Keratinocyte (primary cell): ENCODE measurements at regions not wholly inside any gene's neighbourhood (a gene's known extent, or its start where the extent isn't known, plus 50 kb on each side); places are given as distances from the start of the nearest gene placed in this dataset.

ENCODE experiments used
- DNase-seq: peaks from one replicate; pipeline ENCODE4 v3.0.0-alpha.2; 2011; ENCODE audit warnings: low read depth, missing footprints, low spot score
- FAIRE-seq: peaks from 2 replicates; lab custom pipeline; 2011; peaks lifted over from hg19 to GRCh38; lab: Jason Lieb, UNC
- H2AFZ ChIP-seq: 2 replicates; pipeline ENCODE4 v1.6.0; 2012; ENCODE audit warnings: low read length, control low read depth, inconsistent platforms; ENCODE audit not compliant: control insufficient read depth
- H3K27ac ChIP-seq: 2 replicates; pipeline ENCODE4 v1.5.1; 2011; ENCODE audit warnings: low read length; ENCODE audit not compliant: control insufficient read depth, insufficient read depth
- H3K27me3 ChIP-seq: 3 replicates; pipeline ENCODE4 v1.6.0; 2011; ENCODE audit warnings: low read length; ENCODE audit not compliant: control insufficient read depth, insufficient read depth; ENCODE audit errors: extremely low read depth
- H3K36me3 ChIP-seq, 2 experiments: 2 replicates in 1 of 2; 3 replicates in 1 of 2; pipeline ENCODE4 v1.5.1; 2011; ENCODE audit warnings: low read length in 2 of 2, mild to moderate bottlenecking in 1 of 2; ENCODE audit not compliant: control insufficient read depth in 2 of 2, insufficient read depth in 2 of 2; ENCODE audit errors: extremely low read depth in 1 of 2
- H3K4me1 ChIP-seq: 3 replicates; pipeline ENCODE4 v1.5.1; 2011; ENCODE audit warnings: low read length; ENCODE audit not compliant: control insufficient read depth, insufficient read depth; ENCODE audit errors: extremely low read depth
- H3K4me2 ChIP-seq: 3 replicates; pipeline ENCODE4 v1.6.0; 2011; ENCODE audit warnings: low read depth, low read length; ENCODE audit not compliant: control insufficient read depth, insufficient read depth; ENCODE audit errors: extremely low read depth
- H3K4me3 ChIP-seq, 3 experiments: fragments of 200-600 bp in 1 of 3; sonication (generic) in 1 of 3; 2 replicates in 2 of 3; 3 replicates in 1 of 3; pipeline ENCODE4 v1.5.1; 2011 to 2016; ENCODE audit warnings: low read length in 3 of 3, mild to moderate bottlenecking in 3 of 3, control low read depth in 2 of 3, inconsistent platforms in 1 of 3, low read depth in 1 of 3, mixed read lengths in 1 of 3, mixed run types in 1 of 3, moderate library complexity in 1 of 3; ENCODE audit not compliant: control insufficient read depth in 2 of 3, insufficient read depth in 2 of 3; ENCODE audit errors: extremely low read depth in 1 of 3
- H3K79me2 ChIP-seq: 2 replicates; pipeline ENCODE4 v1.6.0; 2012; ENCODE audit warnings: low read length; ENCODE audit not compliant: control insufficient read depth, insufficient read depth
- H3K9ac ChIP-seq: 3 replicates; pipeline ENCODE4 v1.6.0; 2011; ENCODE audit warnings: low read length; ENCODE audit not compliant: control insufficient read depth, insufficient read depth; ENCODE audit errors: extremely low read depth
- H3K9me1 ChIP-seq: 3 replicates; pipeline ENCODE4 v1.6.0; 2011; ENCODE audit warnings: low read length; ENCODE audit not compliant: control insufficient read depth, insufficient read depth; ENCODE audit errors: extremely low read depth
- H3K9me3 ChIP-seq: 2 replicates; pipeline ENCODE4 v1.5.1; 2012; ENCODE audit warnings: low read depth, low read length; ENCODE audit not compliant: control insufficient read depth
- H4K20me1 ChIP-seq: 3 replicates; pipeline ENCODE4 v1.6.0; 2011; ENCODE audit warnings: low read length; ENCODE audit not compliant: control insufficient read depth, insufficient read depth; ENCODE audit errors: extremely low read depth
- EZH2 ChIP-seq: IDR thresholded peaks from one replicate; pipeline ENCODE4 v1.6.1; 2012; ENCODE audit warnings: inconsistent platforms, mild to moderate bottlenecking, low read length, moderate library complexity
- dilution Hi-C: fragments of 300-500 bp; cut with MboI; formaldehyde crosslinking; loops from one replicate; pipeline ENCODE4 v1.7.0; 2020; ENCODE audit warnings: low sequenced_read_pairs; ENCODE audit not compliant: extremely low pct_ligation_motif_present
- TF ChIP-seq, protein P1 (sequence below), 3 experiments: IDR thresholded peaks in 1 of 3; conservative IDR thresholded peaks in 1 of 3; optimal IDR thresholded peaks in 1 of 3; 2 replicates in 2 of 3; 3 replicates in 1 of 3; pipeline versions ENCODE3 to v1.5.1; 2011; ENCODE audit warnings: low read length in 3 of 3, mild to moderate bottlenecking in 3 of 3, moderate library complexity in 2 of 3, control low read depth in 1 of 3, inconsistent platforms in 1 of 3; ENCODE audit not compliant: insufficient read depth in 2 of 3; ENCODE audit errors: extremely low read depth in 1 of 3

DNA sequence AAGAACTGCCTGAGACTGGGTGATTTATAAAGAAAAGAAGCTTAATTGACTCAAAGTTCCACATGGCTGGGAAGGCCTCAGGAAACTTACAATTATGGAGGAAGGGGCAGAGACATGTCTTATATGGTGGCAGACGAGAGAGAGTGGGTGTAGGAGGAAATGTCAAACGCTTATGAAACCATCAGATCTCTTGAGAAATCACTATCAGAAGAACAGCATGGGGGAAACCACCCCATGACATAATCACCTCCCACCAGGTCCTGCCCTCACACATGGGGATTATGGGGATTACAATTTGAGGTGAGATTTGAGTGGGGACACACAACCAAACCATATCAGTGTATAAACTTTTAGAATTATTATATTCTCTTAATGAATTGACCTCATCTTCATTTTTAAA, 335.9 kb upstream of the DPYD start:
- no peak overlapping the region for H2AFZ ChIP-seq
- dilution Hi-C loops: no loop called here
- H4K20me1 ChIP-seq: no peaks in the 10 kb centered on the region
- H3K79me2 ChIP-seq: no peaks in the 10 kb centered on the region
- no peaks in the 10 kb centered on the region for H3K4me1 ChIP-seq
- no peak for TF ChIP-seq EZH2
- H3K27ac ChIP-seq: no peak overlapping the region
- no peak overlapping the region for H3K4me2 ChIP-seq
- no peak overlapping the region for H3K9ac ChIP-seq
- H3K36me3 ChIP-seq: no peaks in the 10 kb centered on the region
- H3K4me3 ChIP-seq: no peak overlapping the region
- no peaks in the 10 kb centered on the region for H3K9me1 ChIP-seq
- FAIRE-seq (no peak), DNase-seq (no peak)
- no peaks in the 10 kb centered on the region for H3K27me3 ChIP-seq
- H3K9me3 ChIP-seq: no peaks in the 10 kb centered on the region

DNA sequence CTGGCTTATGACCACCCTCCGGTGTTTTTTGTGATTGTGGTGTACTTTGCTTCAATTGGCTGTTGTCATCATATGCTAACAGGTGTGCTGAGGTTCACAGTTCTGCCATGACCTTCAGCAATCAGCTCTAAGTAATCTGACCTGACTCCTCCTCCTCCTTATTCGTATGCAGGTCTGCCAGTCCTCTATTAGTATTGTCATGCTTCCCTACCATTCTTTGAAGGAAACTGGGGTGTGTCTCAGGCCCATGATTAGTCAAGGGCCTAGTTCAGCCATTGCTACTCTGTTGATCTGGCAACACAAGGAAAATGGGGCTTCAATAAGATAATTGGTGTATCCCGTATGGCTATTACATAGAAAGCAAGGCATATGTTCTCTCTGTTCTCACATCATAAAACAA, 332.3 kb upstream of the DPYD start:
- Histone ChIP-seq H3K9me1 (no peaks in the 10 kb centered on the region), H3K36me3 (no peaks in the 10 kb centered on the region), H3K4me1 (no peaks in the 10 kb centered on the region), H3K79me2 (no peaks in the 10 kb centered on the region), H3K4me3 (no peak overlapping the region), H3K9ac (no peak overlapping the region), H2AFZ (no peak overlapping the region), H3K27me3 (no peaks in the 10 kb centered on the region), H3K9me3 (no peaks in the 10 kb centered on the region), H4K20me1 (no peaks in the 10 kb centered on the region), H3K27ac (no peak overlapping the region), H3K4me2 (no peak overlapping the region)
- DNase-seq (no peak), FAIRE-seq (no peak)
- dilution Hi-C loops: no loop called here
- TF ChIP-seq, protein P1, sequence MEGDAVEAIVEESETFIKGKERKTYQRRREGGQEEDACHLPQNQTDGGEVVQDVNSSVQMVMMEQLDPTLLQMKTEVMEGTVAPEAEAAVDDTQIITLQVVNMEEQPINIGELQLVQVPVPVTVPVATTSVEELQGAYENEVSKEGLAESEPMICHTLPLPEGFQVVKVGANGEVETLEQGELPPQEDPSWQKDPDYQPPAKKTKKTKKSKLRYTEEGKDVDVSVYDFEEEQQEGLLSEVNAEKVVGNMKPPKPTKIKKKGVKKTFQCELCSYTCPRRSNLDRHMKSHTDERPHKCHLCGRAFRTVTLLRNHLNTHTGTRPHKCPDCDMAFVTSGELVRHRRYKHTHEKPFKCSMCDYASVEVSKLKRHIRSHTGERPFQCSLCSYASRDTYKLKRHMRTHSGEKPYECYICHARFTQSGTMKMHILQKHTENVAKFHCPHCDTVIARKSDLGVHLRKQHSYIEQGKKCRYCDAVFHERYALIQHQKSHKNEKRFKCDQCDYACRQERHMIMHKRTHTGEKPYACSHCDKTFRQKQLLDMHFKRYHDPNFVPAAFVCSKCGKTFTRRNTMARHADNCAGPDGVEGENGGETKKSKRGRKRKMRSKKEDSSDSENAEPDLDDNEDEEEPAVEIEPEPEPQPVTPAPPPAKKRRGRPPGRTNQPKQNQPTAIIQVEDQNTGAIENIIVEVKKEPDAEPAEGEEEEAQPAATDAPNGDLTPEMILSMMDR (optimal IDR thresholded peaks at IDR 0.05 in 1 of 3, IDR thresholded peaks at IDR 0.05 in 1 of 3, conservative IDR thresholded peaks at IDR 0.05 in 1 of 3; ENCODE audit: extremely low read depth in 1 of 3, insufficient read depth in 2 of 3, low read length in 3 of 3): no peak
- no peak for TF ChIP-seq EZH2

DNA sequence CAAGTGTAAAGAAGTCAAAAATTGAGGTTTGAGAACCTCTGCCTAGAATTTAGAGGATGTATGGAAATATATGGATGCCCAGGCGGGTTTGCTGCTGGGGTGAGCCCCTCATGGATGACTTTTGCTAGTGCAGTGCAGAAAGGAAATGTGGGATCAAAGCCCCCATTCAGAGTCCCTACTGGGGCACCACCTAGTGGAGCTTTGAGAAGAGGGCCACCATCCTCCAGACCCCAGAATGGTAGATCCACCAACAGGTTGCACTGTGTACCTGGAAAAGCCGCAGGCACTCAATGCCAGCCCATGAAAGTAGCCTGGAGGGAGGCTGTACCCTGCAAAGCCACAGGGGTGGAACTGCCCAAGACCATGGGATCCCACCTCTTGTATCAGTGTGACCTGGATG, 330.7 kb upstream of the DPYD start:
- dilution Hi-C loops: no loop called here

More for the DNA sequence above, 330.7 kb upstream of the DPYD start:
- no peak for DNase-seq
- Histone ChIP-seq H3K4me1 (no peaks in the 10 kb centered on the region), H3K27ac (no peak overlapping the region), H3K79me2 (no peaks in the 10 kb centered on the region), H3K27me3 (no peaks in the 10 kb centered on the region), H3K9ac (no peak overlapping the region), H3K9me3 (no peaks in the 10 kb centered on the region), H3K4me2 (no peak overlapping the region), H4K20me1 (no peaks in the 10 kb centered on the region), H3K4me3 (no peak overlapping the region), H3K9me1 (no peaks in the 10 kb centered on the region), H3K36me3 (no peaks in the 10 kb centered on the region), H2AFZ (no peak overlapping the region)
- TF ChIP-seq, protein P1 (optimal IDR thresholded peaks at IDR 0.05 in 1 of 3, IDR thresholded peaks at IDR 0.05 in 1 of 3, conservative IDR thresholded peaks at IDR 0.05 in 1 of 3; ENCODE audit: extremely low read depth in 1 of 3, insufficient read depth in 2 of 3, low read length in 3 of 3): no peak
- no peak for TF ChIP-seq EZH2
- FAIRE-seq: no peak
